ENCODE measurements at regions not wholly inside any gene's neighbourhood (a gene's known extent, or its start where the extent isn't known, plus 50 kb on each side); places are given as distances from the start of the nearest gene placed in this dataset.

DNA sequence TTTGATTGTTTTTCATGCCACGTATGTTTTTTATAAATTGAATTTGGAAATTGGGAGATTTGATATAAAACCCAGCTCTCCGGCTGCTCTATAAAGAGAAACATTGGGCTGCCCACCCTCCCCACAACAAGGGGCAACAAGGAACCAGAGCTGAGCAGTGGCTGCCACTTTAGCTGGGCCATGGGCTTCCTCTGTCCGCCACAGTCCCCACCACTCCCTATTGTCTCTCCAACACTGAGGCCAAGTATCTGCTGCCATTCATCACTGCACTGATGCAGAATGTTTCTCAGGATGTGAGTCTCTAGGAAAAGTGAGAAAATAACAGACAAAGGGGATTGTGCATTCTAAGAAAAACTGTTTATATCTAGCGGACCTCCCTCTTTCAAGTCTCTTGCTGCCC, 106.8 kb downstream of the LITAF start:
- DNase-seq, result no peak
- 88 to 96% methylated on average over 4 of the region's 4 CpGs for WGBS, 2 donors
- Histone ChIP-seq H3K27ac (no peak overlapping the region), H3K36me3 (peaks cover 0 to 3% (median 0%) of the 10 kb centered on the region in 9 donors), H3K4me1 (no peaks in the 10 kb centered on the region), H3K4me3 (no peak overlapping the region), H3K9me3 (peaks cover 0 to 19% (median 4%) of the 10 kb centered on the region in 11 donors), H3K27me3 (no peaks in the 10 kb centered on the region)
- ATAC-seq, result no peak
- intact Hi-C loops (cut with DNase I), result loop anchor here in 1 of 10 donors (10.0 kb wide), 1 partner anchor 45 kb away; no protein-coding TSS in a partner anchor
- TF ChIP-seq, protein P1, sequence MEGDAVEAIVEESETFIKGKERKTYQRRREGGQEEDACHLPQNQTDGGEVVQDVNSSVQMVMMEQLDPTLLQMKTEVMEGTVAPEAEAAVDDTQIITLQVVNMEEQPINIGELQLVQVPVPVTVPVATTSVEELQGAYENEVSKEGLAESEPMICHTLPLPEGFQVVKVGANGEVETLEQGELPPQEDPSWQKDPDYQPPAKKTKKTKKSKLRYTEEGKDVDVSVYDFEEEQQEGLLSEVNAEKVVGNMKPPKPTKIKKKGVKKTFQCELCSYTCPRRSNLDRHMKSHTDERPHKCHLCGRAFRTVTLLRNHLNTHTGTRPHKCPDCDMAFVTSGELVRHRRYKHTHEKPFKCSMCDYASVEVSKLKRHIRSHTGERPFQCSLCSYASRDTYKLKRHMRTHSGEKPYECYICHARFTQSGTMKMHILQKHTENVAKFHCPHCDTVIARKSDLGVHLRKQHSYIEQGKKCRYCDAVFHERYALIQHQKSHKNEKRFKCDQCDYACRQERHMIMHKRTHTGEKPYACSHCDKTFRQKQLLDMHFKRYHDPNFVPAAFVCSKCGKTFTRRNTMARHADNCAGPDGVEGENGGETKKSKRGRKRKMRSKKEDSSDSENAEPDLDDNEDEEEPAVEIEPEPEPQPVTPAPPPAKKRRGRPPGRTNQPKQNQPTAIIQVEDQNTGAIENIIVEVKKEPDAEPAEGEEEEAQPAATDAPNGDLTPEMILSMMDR (IDR thresholded peaks at IDR 0.05), result no peak

DNA sequence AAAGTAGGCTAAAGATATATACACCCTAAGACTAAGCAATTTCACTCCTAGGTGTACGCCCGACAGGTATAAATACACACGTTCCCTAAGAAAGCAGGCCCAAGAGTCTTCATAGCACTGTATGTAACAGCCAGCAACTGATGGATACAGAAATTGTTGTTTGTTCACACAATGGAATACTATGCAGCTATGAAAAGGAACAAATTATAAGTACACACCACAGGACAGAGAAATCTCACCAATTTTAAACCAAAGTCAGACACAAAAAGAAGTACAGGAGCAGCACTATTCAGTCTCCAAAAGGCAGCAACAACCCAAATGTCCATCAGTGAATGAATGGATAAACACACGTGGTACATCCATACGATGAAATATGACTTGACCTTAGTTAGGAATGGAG, 106.1 kb downstream of the LITAF start:
- DNase-seq, result no peak
- intact Hi-C loops (cut with DNase I), result loop anchor here in 1 of 10 donors (10.0 kb wide), 1 partner anchor 46 kb away; no protein-coding TSS in a partner anchor
- H3K9me3 ChIP-seq, result peaks cover 0 to 19% (median 4%) of the 10 kb centered on the region in 11 donors
- no peaks in the 10 kb centered on the region for H3K27me3 ChIP-seq
- TF ChIP-seq, protein P1 (IDR thresholded peaks at IDR 0.05), result no peak
- peaks cover 0 to 3% (median 0%) of the 10 kb centered on the region in 9 donors for H3K4me1 ChIP-seq
- no peak for ATAC-seq
- H3K27ac ChIP-seq, result no peak overlapping the region
- no peak overlapping the region for H3K4me3 ChIP-seq
- peaks cover 0 to 3% (median 0%) of the 10 kb centered on the region in 9 donors for H3K36me3 ChIP-seq
- WGBS, 2 donors, result 95 to 97% methylated on average over 5 of the region's 5 CpGs

DNA sequence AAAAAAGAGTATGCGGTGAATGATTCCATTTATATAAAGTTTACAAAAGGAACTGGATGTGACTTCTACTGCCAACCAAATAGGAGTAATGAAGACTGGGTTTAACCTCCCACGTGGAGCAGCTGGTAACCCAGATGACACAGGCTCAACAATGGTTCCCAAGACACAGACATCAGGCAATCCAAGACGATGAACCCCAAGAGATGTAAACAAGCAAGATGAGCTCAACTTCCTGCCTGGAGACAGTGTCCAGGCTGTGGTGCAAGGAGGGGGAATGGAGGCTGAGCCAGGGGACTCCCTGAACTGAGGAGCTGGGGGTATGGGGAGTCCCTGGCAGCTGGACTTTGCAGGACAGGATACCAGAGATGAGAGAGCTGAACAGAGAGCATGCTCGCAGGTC, 104.7 kb downstream of the LITAF start:
- H3K27me3 ChIP-seq, result no peaks in the 10 kb centered on the region
- peaks cover 0 to 19% (median 4%) of the 10 kb centered on the region in 11 donors for H3K9me3 ChIP-seq
- no peak overlapping the region for H3K27ac ChIP-seq
- peaks cover 0 to 3% (median 0%) of the 10 kb centered on the region in 9 donors for H3K4me1 ChIP-seq
- WGBS, 2 donors, result 53 to 59% methylated on average over 4 of the region's 4 CpGs
- TF ChIP-seq, protein P1 (IDR thresholded peaks at IDR 0.05), result no peak
- peaks cover 0 to 3% (median 0%) of the 10 kb centered on the region in 9 donors for H3K36me3 ChIP-seq
- no peak overlapping the region for H3K4me3 ChIP-seq
- ATAC-seq (no peak), DNase-seq (no peak)
- intact Hi-C loops (cut with DNase I), result loop anchor here in 1 of 10 donors (10.0 kb wide), 1 partner anchor 47 kb away; no protein-coding TSS in a partner anchor

DNA sequence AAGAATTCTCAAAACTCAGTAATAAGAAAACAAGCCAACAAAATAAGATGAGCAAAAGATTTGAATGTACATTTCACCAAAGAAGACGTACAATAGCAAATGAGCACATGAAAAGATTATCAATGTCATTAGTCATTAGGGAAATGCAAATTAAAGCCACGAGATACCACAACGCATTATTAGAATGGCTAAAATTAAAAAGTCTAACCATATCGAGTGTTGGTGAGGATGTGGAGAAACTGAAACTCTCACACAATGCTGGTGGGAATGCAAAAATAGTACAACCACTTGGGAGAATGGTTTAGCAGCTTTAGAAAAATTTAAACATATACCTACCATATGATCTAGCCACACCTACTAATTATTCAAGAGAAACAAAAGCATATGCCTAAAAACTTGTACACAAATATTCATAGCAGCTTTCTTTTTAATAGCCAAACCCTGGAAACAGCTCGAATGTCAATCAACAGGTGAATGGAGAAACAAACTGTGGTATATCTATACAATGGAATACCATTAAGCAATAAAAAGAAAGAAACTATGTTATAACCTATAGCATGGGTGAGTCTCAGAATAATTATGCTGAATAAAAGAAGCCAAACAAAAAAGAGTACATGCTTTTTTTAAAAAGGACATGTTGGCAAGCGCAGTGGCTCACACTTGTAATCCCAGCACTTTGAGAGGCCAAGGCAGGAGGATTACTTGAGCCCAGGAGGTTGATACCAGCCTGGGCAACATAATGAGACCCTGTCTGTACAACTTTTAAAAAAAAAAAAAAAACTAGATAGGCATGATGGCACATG, 103.6 kb downstream of the LITAF start:
- H3K27ac ChIP-seq, result no peak overlapping the region
- H3K4me1 ChIP-seq, result peaks cover 0 to 3% (median 0%) of the 10 kb centered on the region in 9 donors
- H3K36me3 ChIP-seq, result peaks cover 0 to 3% (median 0%) of the 10 kb centered on the region in 9 donors
- peaks cover 0 to 19% (median 4%) of the 10 kb centered on the region in 11 donors for H3K9me3 ChIP-seq
- no peaks in the 10 kb centered on the region for H3K27me3 ChIP-seq
- H3K4me3 ChIP-seq, result no peak overlapping the region
- TF ChIP-seq, protein P1 (IDR thresholded peaks at IDR 0.05), result no peak
- intact Hi-C loops (cut with DNase I), result loop anchor here in 1 of 10 donors (10.0 kb wide), 1 partner anchor 48 kb away; no protein-coding TSS in a partner anchor
- ATAC-seq (no peak), DNase-seq (no peak)
- 88 to 90% methylated on average over 6 of the region's 6 CpGs for WGBS, 2 donors
